HG03139 (cell line): ENCODE measurements at regions not wholly inside any gene's neighbourhood (a gene's known extent, or its start where the extent isn't known, plus 50 kb on each side); places are given as distances from the start of the nearest gene placed in this dataset.

Experiments
- ATAC-seq: cut with Tn5 transposase; IDR thresholded peaks from one replicate; pipeline ENCODE4 v1.9.1; 2021; ENCODE audit not compliant: unreplicated experiment

GRCh38 chr13:77384999-77385398 lies 58.1 kb upstream of the MYCBP2 start:
- no peak for ATAC-seq

DNA sequence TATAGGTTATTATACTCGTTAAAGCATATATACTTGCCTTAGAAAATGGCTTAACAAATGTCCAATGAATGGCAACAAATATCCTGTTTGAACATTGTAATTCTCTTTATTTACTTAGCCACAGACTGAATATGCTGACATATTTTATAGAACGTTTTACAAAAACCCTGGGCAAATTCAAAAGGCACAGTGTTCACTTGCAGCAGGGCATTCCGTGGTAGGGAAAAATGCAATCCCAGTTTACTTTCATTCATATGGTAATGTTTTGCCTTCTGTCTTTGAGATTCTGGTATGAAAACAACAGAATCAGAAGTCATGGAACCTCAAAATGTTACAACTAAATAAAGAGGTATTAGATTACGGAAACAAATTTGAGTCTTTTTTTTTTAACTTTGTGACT lies 56.2 kb upstream of the MYCBP2 start:
- ATAC-seq, result no peak

GRCh38 chr13:77381059-77381458 lies 54.2 kb upstream of the MYCBP2 start:
- ATAC-seq, result no peak

- no peak for ATAC-seq
Observed at GRCh38 chr13:77379508-77379907, 52.6 kb upstream of the MYCBP2 start.

DNA sequence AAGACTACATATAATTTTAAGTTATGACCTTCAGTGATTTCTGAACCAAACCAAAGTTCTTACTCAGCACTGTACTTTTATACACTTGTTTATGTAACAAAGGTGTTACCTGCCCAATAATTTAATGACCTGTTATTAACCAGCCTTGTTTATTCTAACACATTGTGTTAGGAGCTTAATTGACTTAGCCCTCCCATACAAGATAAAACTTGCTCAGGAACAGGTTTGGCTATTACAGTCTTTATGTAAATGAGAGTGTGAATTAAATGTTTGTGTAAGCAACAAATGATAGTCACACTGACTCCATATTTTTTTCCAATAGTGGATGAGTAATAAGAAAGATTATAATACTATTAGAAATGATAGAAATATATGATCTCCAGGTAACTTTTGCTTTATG lies 51.8 kb upstream of the MYCBP2 start:
- no peak for ATAC-seq

DNA sequence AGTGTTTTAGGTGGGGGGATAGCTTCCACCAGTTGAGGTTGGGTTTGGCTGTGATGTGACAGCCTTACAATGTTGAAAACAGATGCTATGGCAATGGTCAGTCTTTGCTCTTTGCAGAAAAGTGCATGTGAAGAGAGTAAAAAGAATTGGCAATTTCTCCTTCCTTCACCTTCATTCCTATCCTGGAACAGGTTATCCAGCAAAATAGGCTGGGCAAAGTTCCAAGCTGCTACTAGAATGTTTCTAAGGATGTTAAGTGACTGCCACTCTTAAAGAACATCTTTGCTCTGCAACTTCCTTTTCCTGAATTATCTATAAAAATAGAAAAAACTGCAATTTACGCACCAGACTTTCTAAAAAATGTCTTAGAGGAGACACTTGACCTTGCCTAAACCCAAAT lies 50.1 kb upstream of the MYCBP2 start:
- ATAC-seq, result no peak
